Spleen (tissue), 11 donors: ENCODE measurements at regions not wholly inside any gene's neighbourhood (a gene's known extent, or its start where the extent isn't known, plus 50 kb on each side); places are given as distances from the start of the nearest gene placed in this dataset.

Experiments used
- DNase-seq: peaks from one replicate; pipeline ENCODE4 v3.0.0-alpha.2; 2020
- H3K27ac ChIP-seq, 8 donors: fragments of 200-600 bp; sonication (generic) in 7 of 8; 1 replicate in 4 of 8; 2 replicates in 4 of 8; pipeline versions ENCODE4 v1.5.0 to v1.8.0; 2016 to 2021; ENCODE audit warnings: inconsistent platforms in 4 of 8, mild to moderate bottlenecking in 4 of 8, moderate library complexity in 1 of 8
- H3K27me3 ChIP-seq, 7 donors: fragments of 200-600 bp; sonication (generic) in 6 of 7; replicated peaks in 1 of 7; 1 replicate in 4 of 7; 2 replicates in 3 of 7; pipeline versions ENCODE4 v1.5.0 to v1.8.0; 2016 to 2021; ENCODE audit warnings: inconsistent platforms in 3 of 7, mild to moderate bottlenecking in 1 of 7
- H3K36me3 ChIP-seq, 6 donors: fragments of 200-600 bp; sonication (generic) in 5 of 6; 1 replicate in 4 of 6; 2 replicates in 2 of 6; pipeline versions ENCODE4 v1.5.0 to v1.8.0; 2016 to 2021; ENCODE audit warnings: inconsistent platforms in 2 of 6
- H3K4me1 ChIP-seq, 6 donors: fragments of 200-600 bp; sonication (generic) in 5 of 6; 1 replicate in 3 of 6; 2 replicates in 3 of 6; pipeline versions ENCODE4 v1.5.0 to v1.8.0; 2016 to 2021; ENCODE audit warnings: inconsistent platforms in 3 of 6
- H3K4me3 ChIP-seq, 8 donors: fragments of 200-600 bp; sonication (generic) in 7 of 8; 1 replicate in 4 of 8; 2 replicates in 4 of 8; pipeline versions ENCODE4 v1.5.0 to v1.8.0; 2016 to 2021; ENCODE audit warnings: inconsistent platforms in 4 of 8, mild to moderate bottlenecking in 4 of 8, moderate library complexity in 2 of 8
- H3K9me3 ChIP-seq, 8 donors: fragments of 200-600 bp; sonication (generic) in 7 of 8; 1 replicate in 4 of 8; 2 replicates in 4 of 8; pipeline versions ENCODE4 v1.5.0 to v1.8.0; 2016 to 2021; ENCODE audit warnings: inconsistent platforms in 4 of 8
- POLR2A ChIP-seq, 3 donors: fragments of 450-650 bp; IDR thresholded peaks; one replicate each; pipeline ENCODE4 v1.5.1; 2017; ENCODE audit warnings: antibody characterized with exemption in 3 of 3, mild to moderate bottlenecking in 1 of 3
- POLR2AphosphoS5 ChIP-seq, 3 donors: sonication (generic); formaldehyde crosslinking; IDR thresholded peaks; one replicate each; pipeline ENCODE4 v1.5.1; 2017; ENCODE audit warnings: antibody characterized with exemption in 3 of 3
- WGBS, 5 donors: extraction: QIAGEN DNeasy Blood & Tissue Kit in 3 of 5; methylation state at CpG; one replicate each; pipeline versions ENCODE4 v1.1.5 to v1.1.7; 2013 to 2018; 5-methylcytosine and 5-hydroxymethylcytosine counted together
- intact Hi-C: fragments of 100-400 bp; cut with DNase I; formaldehyde crosslinking; loops from one replicate; pipeline ENCODE4 v1.15.0; 2023; ENCODE audit warnings: low total_unique reads
- TF ChIP-seq, protein P1 (sequence below), 11 experiments: fragments of 200-600 bp in 7 of 11; fragments of 450-650 bp in 4 of 11; sonication (generic) in 4 of 11; IDR thresholded peaks in 8 of 11; conservative IDR thresholded peaks in 3 of 11; 1 replicate in 7 of 11; 2 replicates in 4 of 11; pipeline versions ENCODE4 v1.4.0 to v1.8.0; 2016 to 2021; ENCODE audit warnings: antibody characterized with exemption in 11 of 11, inconsistent platforms in 4 of 11, mild to moderate bottlenecking in 1 of 11
- donor health status: healthy with polysubstance abuse.
- donor health status: DM: no; HTN: no; CAD: no; lungs with moderate emphysema.
- donor health status: DM: no; HTN: no; CAD: no.
- donor health status: Bipolar disorder and iron deficiency.
- donor health status: healthy.
- donor health status: DM: no; HTN: no; CAD: no.
- donor health status: DM: yes; HTN: yes; CAD: no.

DNA sequence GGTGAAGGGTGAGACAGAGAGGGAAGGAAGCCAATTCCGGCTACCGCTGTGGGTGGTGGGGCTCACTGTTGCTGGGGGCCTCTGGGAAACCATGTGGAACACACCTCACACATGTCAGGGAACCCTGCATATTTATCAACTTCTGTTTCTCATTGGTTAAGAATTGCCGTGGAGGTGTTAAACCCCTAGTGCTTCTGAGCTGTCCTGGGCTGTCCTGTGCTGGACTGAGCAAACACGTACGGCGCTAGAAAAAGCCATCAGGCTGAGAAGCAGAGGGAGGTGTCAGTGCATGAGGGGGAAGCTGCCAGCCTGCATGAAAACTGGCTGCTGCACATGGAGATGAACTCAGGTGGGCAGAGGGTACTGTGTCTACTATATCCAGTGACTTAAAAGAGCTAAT, 103.9 kb upstream of the JAG1 start:
- Histone ChIP-seq H3K4me1 (no peaks in the 10 kb centered on the region), H3K9me3 (no peaks in the 10 kb centered on the region), H3K4me3 (no peak overlapping the region), H3K27ac (no peak overlapping the region), H3K36me3 (no peaks in the 10 kb centered on the region), H3K27me3 (peaks cover 0 to 16% (median 0%) of the 10 kb centered on the region in 7 donors)
- WGBS, 5 donors = 81 to 94% (median 92%) methylated on average over 6 of the region's 6 CpGs
- TF ChIP-seq, protein P1, sequence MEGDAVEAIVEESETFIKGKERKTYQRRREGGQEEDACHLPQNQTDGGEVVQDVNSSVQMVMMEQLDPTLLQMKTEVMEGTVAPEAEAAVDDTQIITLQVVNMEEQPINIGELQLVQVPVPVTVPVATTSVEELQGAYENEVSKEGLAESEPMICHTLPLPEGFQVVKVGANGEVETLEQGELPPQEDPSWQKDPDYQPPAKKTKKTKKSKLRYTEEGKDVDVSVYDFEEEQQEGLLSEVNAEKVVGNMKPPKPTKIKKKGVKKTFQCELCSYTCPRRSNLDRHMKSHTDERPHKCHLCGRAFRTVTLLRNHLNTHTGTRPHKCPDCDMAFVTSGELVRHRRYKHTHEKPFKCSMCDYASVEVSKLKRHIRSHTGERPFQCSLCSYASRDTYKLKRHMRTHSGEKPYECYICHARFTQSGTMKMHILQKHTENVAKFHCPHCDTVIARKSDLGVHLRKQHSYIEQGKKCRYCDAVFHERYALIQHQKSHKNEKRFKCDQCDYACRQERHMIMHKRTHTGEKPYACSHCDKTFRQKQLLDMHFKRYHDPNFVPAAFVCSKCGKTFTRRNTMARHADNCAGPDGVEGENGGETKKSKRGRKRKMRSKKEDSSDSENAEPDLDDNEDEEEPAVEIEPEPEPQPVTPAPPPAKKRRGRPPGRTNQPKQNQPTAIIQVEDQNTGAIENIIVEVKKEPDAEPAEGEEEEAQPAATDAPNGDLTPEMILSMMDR (IDR thresholded peaks at IDR 0.05 in 8 of 11, conservative IDR thresholded peaks at IDR 0.05 in 3 of 11) = no peak
- no peak for TF ChIP-seq POLR2A (IDR thresholded peaks at IDR 0.05)
- intact Hi-C loops = no loop called here
- DNase-seq = no peak

DNA sequence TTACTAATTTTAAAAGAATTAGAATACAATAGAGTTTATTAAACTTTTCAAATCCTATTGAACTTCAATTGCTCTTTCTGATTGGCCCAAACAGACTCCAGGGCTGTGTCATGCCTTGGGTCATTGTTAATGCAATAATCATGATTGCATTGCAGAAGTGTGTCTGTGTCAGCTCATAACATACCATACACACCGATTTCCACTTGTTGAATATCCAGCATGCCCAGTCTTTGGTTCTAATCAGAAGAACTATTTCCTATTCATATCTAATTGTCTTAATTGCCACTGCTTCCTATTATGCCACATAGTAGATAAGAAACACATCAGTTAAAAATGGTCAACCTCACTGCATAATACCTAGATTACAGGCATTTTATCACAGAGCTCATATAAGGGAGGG, 106.1 kb upstream of the JAG1 start:
- Histone ChIP-seq H3K4me1 (no peaks in the 10 kb centered on the region), H3K36me3 (no peaks in the 10 kb centered on the region), H3K27me3 (peaks cover 0 to 28% (median 0%) of the 10 kb centered on the region in 7 donors), H3K9me3 (no peaks in the 10 kb centered on the region), H3K4me3 (no peak overlapping the region), H3K27ac (no peak overlapping the region)
- 51 to 74% (median 64%) methylated on average over 1 of the region's 1 CpG for WGBS, 5 donors
- no peak for DNase-seq
- TF ChIP-seq, protein P1 (IDR thresholded peaks at IDR 0.05 in 8 of 11, conservative IDR thresholded peaks at IDR 0.05 in 3 of 11) = no peak
- TF ChIP-seq POLR2A (IDR thresholded peaks at IDR 0.05) = no peak
- no peak for TF ChIP-seq POLR2AphosphoS5 (IDR thresholded peaks at IDR 0.05)
- intact Hi-C loops = no loop called here

DNA sequence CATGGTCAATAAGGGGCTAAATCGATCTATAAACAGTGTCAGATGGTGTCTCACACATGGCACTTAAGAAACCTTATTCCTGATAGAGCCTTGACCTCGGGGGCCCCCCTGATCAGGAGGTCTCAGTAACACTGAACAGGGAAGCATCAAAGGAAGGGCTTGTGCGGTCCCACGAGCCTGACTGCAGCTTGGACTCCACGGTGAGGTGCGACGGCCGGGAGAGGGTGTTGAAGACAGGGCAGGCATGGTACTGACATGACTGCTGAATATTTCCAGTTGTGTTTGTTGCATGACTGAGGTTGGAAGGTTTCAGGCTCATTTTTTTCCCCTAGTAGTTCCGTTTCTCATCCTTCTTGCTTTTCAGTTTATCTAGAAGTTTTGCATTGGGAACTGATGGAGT, 107.1 kb upstream of the JAG1 start:
- Histone ChIP-seq H3K9me3 (no peaks in the 10 kb centered on the region), H3K27ac (no peak overlapping the region), H3K27me3 (peaks cover 0 to 28% (median 0%) of the 10 kb centered on the region in 7 donors), H3K4me3 (no peak overlapping the region), H3K4me1 (no peaks in the 10 kb centered on the region), H3K36me3 (no peaks in the 10 kb centered on the region)
- TF ChIP-seq POLR2AphosphoS5 (IDR thresholded peaks at IDR 0.05) (no peak), POLR2A (IDR thresholded peaks at IDR 0.05) (no peak)
- TF ChIP-seq, protein P1 (IDR thresholded peaks at IDR 0.05 in 8 of 11, conservative IDR thresholded peaks at IDR 0.05 in 3 of 11) = no peak
- WGBS, 5 donors = 74 to 80% (median 77%) methylated on average over 9 of the region's 9 CpGs
- intact Hi-C loops = no loop called here
- no peak for DNase-seq

DNA sequence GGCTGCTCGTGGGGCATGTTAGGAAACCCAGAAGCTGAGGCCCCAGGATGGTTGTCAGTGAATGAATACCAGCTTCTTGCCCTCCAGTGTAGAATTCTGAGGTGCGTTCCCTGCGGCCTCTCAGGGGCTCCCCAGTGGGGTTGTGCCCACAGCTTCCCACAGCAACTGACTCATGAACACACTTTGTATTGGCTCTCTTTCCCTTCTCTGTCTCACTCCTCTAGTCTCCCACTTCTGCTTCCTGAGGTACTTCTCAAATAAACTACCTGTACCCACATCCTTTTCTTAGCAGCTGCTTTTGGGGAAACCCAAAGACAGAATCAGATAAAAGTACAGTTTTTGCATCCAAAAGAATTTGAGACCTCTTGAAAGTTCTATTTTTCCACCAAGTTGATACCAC, 107.7 kb upstream of the JAG1 start:
- no peak for DNase-seq
- TF ChIP-seq, protein P1 (IDR thresholded peaks at IDR 0.05 in 8 of 11, conservative IDR thresholded peaks at IDR 0.05 in 3 of 11) = no peak
- TF ChIP-seq POLR2A (IDR thresholded peaks at IDR 0.05) = no peak
- TF ChIP-seq POLR2AphosphoS5 (IDR thresholded peaks at IDR 0.05) = no peak
- Histone ChIP-seq H3K27ac (no peak overlapping the region), H3K9me3 (no peaks in the 10 kb centered on the region), H3K36me3 (no peaks in the 10 kb centered on the region), H3K27me3 (peaks cover 0 to 28% (median 0%) of the 10 kb centered on the region in 7 donors), H3K4me1 (no peaks in the 10 kb centered on the region), H3K4me3 (no peak overlapping the region)
- 28 to 49% (median 47%) methylated on average over 3 of the region's 3 CpGs for WGBS, 5 donors
- intact Hi-C loops = no loop called here
